ENCODE measurements at regions not wholly inside any gene's neighbourhood (a gene's known extent, or its start where the extent isn't known, plus 50 kb on each side); places are given as distances from the start of the nearest gene placed in this dataset.

DNA sequence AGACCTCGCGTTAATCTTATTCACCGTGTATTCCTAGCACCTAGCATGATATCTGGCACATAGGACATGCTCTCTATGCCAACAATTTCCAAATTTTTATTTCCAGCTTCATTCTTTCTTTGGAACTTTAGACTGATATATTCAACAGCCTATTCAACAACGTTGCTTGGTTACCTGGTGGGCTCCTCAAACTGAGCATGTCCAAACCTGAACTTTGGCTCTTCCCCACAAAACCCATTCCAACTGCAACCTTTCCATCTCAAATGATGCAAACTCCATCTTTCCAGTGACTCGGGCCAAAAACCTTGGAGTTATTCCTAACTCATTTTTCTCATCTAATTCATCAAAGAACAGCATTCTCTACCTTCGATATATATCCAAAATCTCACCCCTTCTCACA is 525.2 kb downstream of the AGTPBP1 start:
- Histone ChIP-seq H3K36me3 (ENCODE audit: control insufficient read depth, insufficient read depth, low read length) (no peaks in the 10 kb centered on the region), H3K27ac (ENCODE audit: insufficient read depth, low read length) (no peak overlapping the region), H4K20me1 (ENCODE audit: insufficient read depth, low read length) (no peaks in the 10 kb centered on the region), H3K79me1 (ENCODE audit: low read depth in 1 of 2, low read length in 2 of 2) (no peaks in the 10 kb centered on the region), H3K4me3 (ENCODE audit: insufficient read depth, low read depth, low read length) (no peak overlapping the region), H2BK120ac (ENCODE audit: low read depth, low read length) (no peak overlapping the region), H4K5ac (ENCODE audit: low read depth, low read length) (no peak overlapping the region), H2BK20ac (ENCODE audit: low read depth, low read length) (no peak overlapping the region), H3K4me2 (ENCODE audit: low read depth, low read length) (no peak overlapping the region), H4K91ac (ENCODE audit: insufficient read depth, low read depth, low read length) (no peak overlapping the region), H2BK15ac (ENCODE audit: low read depth, low read length) (no peak overlapping the region), H3K23ac (ENCODE audit: low read depth, low read length) (no peak overlapping the region), H3K18ac (ENCODE audit: low read depth, low read length) (no peak overlapping the region), H3K27me3 (ENCODE audit: control insufficient read depth, insufficient read depth, low read length) (no peaks in the 10 kb centered on the region), H2BK5ac (ENCODE audit: low read depth, low read length, poor library complexity, severe bottlenecking) (no peak overlapping the region), H2AK9ac (replicated peaks; ENCODE audit: low read depth, low read length, poor library complexity) (no peak overlapping the region), H2AFZ (replicated peaks; ENCODE audit: low read length, poor library complexity) (no peak overlapping the region), H3K56ac (ENCODE audit: extremely low read depth, insufficient read depth, low read length) (no peak overlapping the region), H3K9ac (ENCODE audit: low read depth, low read length) (no peak overlapping the region), H3K14ac (replicated peaks; ENCODE audit: low read depth, low read length) (no peak overlapping the region), H3K9me1 (ENCODE audit: insufficient read depth, low read length) (no peaks in the 10 kb centered on the region), H4K8ac (ENCODE audit: low read depth in 2 of 2, low read length in 2 of 2) (no peak overlapping the region), H2AK5ac (ENCODE audit: low read depth, low read length) (no peak overlapping the region), H3K9me3 (ENCODE audit: control insufficient read depth, insufficient read depth, low read length) (peaks cover 10% of the 10 kb centered on the region), H3K4ac (ENCODE audit: low read depth, low read length) (no peak overlapping the region), H3K4me1 (ENCODE audit: control insufficient read depth, insufficient read depth, low read length) (no peaks in the 10 kb centered on the region)
- no peak for ATAC-seq (ENCODE audit: low read depth)
- CTCF ChIA-PET: no interaction called here
- in situ Hi-C loops (cut with MboI; ENCODE audit: low sequenced_read_pairs) (no loop called here), dilution Hi-C loops (cut with HindIII; ENCODE audit: low sequenced_read_pairs, unreplicated experiment) (no loop called here), intact Hi-C loops (cut with micrococcal nuclease) (no loop called here)
- POLR2A ChIA-PET (ENCODE audit: unreplicated experiment): no interaction called here
- TF ChIP-seq, protein P1, sequence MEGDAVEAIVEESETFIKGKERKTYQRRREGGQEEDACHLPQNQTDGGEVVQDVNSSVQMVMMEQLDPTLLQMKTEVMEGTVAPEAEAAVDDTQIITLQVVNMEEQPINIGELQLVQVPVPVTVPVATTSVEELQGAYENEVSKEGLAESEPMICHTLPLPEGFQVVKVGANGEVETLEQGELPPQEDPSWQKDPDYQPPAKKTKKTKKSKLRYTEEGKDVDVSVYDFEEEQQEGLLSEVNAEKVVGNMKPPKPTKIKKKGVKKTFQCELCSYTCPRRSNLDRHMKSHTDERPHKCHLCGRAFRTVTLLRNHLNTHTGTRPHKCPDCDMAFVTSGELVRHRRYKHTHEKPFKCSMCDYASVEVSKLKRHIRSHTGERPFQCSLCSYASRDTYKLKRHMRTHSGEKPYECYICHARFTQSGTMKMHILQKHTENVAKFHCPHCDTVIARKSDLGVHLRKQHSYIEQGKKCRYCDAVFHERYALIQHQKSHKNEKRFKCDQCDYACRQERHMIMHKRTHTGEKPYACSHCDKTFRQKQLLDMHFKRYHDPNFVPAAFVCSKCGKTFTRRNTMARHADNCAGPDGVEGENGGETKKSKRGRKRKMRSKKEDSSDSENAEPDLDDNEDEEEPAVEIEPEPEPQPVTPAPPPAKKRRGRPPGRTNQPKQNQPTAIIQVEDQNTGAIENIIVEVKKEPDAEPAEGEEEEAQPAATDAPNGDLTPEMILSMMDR (conservative IDR thresholded peaks at IDR 0.05; ENCODE audit: low read depth, low read length): no peak
- TF ChIP-seq CEBPB (IDR thresholded peaks at IDR 0.05; ENCODE audit: low read depth, low read length): no peak
- DNase-seq: no peak
- WGBS, 2 experiments (ENCODE audit: extremely low coverage in 2 of 2, insufficient read length in 1 of 2): 23 to 100% methylated on average over 1 to 3 of the region's 6 CpGs
- BruUV-seq (replicated peaks): no TSS peak
